HUES64 (cell line): ENCODE measurements at regions not wholly inside any gene's neighbourhood (a gene's known extent, or its start where the extent isn't known, plus 50 kb on each side); places are given as distances from the start of the nearest gene placed in this dataset.

Experiments used
- H3K27ac ChIP-seq: 2 replicates; pipeline ENCODE4 v1.7.0; 2013; ENCODE audit warnings: low read depth, low read length, inconsistent platforms
- H3K27me3 ChIP-seq: 2 replicates; pipeline ENCODE4 v1.6.1; 2013; ENCODE audit warnings: mild to moderate bottlenecking, low read length; ENCODE audit not compliant: insufficient read depth
- H3K36me3 ChIP-seq: 2 replicates; pipeline ENCODE4 v1.6.1; 2013; ENCODE audit warnings: mild to moderate bottlenecking, low read length; ENCODE audit not compliant: insufficient read depth
- H3K4me1 ChIP-seq: 2 replicates; pipeline ENCODE4 v1.6.1; 2013; ENCODE audit warnings: mild to moderate bottlenecking, low read length, moderate library complexity; ENCODE audit not compliant: insufficient read depth
- H3K4me3 ChIP-seq: 2 replicates; pipeline ENCODE4 v1.5.1; 2013; ENCODE audit warnings: mild to moderate bottlenecking, low read length, moderate library complexity
- H3K9ac ChIP-seq: 2 replicates; pipeline ENCODE4 v1.6.1; 2013; ENCODE audit warnings: mild to moderate bottlenecking, low read depth, low read length
- H3K9me3 ChIP-seq: 2 replicates; pipeline ENCODE4 v1.6.1; 2013; ENCODE audit warnings: low read depth, low read length; ENCODE audit not compliant: insufficient read depth
- WGBS: fragments of 150-250, 120-280 bp; methylation state at CpG from one replicate; pipeline ENCODE4 v1.1.7; 2013; ENCODE audit warnings: missing lambda C conversion rate; 5-methylcytosine and 5-hydroxymethylcytosine counted together

DNA sequence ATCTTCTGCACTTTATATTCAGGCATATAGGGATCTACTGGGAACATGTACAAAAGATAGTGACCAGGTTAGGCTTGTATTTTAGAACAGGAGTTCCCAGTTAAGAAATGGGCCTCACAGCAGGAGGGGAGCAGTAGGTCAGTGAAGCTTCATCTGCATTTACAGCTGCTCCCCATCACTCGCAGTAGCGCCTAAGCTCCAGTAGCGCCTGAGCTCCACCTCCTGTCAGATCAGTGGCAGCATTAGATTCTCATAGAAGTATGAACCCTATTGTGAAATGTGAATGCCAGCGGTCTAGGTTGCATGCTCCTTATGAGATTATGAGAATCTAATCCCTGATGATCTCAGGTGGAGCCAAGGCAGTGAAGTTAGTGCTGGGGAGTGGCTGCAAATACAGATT is 224.4 kb upstream of the CYRIA start:
- Histone ChIP-seq H3K4me1 (0 out of 2 replicates have a peak, but pooled peaks cover 4% of the 10 kb centered on the region), H3K9me3 (no peaks in the 10 kb centered on the region), H3K4me3 (no peak overlapping the region), H3K9ac (no peak overlapping the region), H3K27ac (no peak overlapping the region), H3K27me3 (no peaks in the 10 kb centered on the region), H3K36me3 (no peaks in the 10 kb centered on the region)
- 32% methylated on average over 4 of the region's 4 CpGs for WGBS

DNA sequence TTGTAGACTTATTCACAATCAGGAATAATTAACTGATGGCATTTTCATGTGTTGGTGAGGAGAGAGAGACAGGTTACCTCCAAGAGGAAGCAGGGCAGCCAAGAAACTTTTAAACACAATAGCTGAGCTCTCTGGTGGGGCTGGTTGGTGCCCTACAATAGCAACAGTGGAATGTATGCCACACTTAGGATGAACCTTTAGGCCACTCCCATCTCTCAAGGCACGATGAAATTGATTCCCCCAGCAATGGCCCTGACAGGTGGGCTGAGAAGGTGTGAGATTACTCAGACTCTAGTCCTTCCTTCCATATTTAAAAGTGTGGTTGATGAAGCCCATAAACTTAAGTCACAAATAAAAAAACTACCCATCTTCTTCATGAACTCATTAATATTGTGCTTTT is 219.4 kb upstream of the CYRIA start:
- no peaks in the 10 kb centered on the region for H3K27me3 ChIP-seq
- no peaks in the 10 kb centered on the region for H3K36me3 ChIP-seq
- no peak overlapping the region for H3K9ac ChIP-seq
- H3K4me1 ChIP-seq: 0 out of 2 replicates have a peak, but pooled peaks cover 10% of the 10 kb centered on the region
- H3K27ac ChIP-seq: no peak overlapping the region
- H3K4me3 ChIP-seq: no peak overlapping the region
- WGBS: 71% methylated on average over 1 of the region's 1 CpG
- H3K9me3 ChIP-seq: no peaks in the 10 kb centered on the region

DNA sequence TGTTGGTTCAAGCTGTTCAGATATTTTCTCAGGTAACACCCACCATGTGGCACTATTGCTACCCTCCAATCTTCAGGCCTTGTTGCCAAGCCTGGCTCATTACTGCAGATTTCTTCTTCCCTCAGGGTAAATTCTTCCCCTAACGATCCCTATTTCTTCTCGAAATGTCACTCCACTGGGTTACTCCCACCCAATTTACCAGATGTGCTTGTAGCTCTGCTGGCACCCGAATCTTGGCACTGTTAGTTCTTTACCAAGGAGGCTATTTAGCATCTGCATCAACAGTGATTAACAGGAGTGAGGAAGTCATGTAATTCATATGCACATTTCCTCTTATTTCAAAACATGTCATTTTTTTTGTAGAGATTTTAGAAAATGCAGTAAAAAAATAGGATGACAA is 217.1 kb upstream of the CYRIA start:
- no peaks in the 10 kb centered on the region for H3K36me3 ChIP-seq
- no peak overlapping the region for H3K27ac ChIP-seq
- H3K27me3 ChIP-seq: no peaks in the 10 kb centered on the region
- H3K9me3 ChIP-seq: no peaks in the 10 kb centered on the region
- H3K4me3 ChIP-seq: no peak overlapping the region
- H3K9ac ChIP-seq: no peak overlapping the region
- 72% methylated on average over 3 of the region's 3 CpGs for WGBS
- 0 out of 2 replicates have a peak, but pooled peaks cover 6% of the 10 kb centered on the region for H3K4me1 ChIP-seq

DNA sequence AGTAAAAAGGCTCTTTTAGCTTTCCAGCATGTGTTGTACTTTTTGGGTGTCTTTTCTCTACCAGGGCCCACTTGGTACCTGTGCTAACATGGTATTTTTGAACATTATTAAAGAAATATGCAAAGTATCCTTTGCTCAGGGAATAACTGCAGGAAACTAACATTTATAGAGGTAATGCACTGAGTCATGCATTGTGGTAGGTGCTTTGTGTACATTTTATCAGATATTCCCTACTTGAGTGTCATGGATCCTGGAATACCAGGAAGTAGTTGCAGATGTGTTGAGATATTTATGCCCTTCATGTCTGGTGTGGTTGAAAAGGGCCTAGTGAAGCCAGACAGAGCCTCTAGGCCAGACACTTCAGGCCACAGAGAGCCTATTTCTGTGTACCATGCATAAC is 215.5 kb upstream of the CYRIA start:
- Histone ChIP-seq H3K36me3 (no peaks in the 10 kb centered on the region), H3K4me1 (0 out of 2 replicates have a peak, but pooled peaks cover 6% of the 10 kb centered on the region), H3K27ac (no peak overlapping the region), H3K4me3 (no peak overlapping the region), H3K9me3 (no peaks in the 10 kb centered on the region), H3K27me3 (no peaks in the 10 kb centered on the region), H3K9ac (no peak overlapping the region)

DNA sequence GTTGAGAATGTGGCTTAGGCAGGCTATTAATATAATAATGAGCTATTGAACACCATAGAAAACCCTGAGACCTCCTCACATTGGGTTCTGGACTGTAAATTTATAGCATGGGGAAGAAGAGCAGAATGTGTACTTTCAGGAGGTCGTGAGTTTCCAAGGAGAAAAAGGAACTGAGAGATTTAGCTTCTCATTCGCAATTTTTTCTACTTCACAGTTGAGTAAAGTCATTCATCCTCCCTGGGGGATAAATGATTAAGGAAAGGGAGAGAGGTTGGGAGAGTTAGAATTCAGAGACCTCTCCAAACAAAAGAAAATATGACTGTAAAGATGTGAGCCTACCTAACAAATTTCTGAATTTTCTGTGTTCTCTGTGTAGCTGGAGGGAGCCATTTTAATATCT is 205.8 kb upstream of the CYRIA start:
- Histone ChIP-seq H3K27ac (no peak overlapping the region), H3K9ac (no peak overlapping the region), H3K9me3 (no peaks in the 10 kb centered on the region), H3K36me3 (no peaks in the 10 kb centered on the region), H3K4me1 (peaks cover 6% of the 10 kb centered on the region; the same call in 1 of the 2 replicates), H3K4me3 (no peak overlapping the region), H3K27me3 (no peaks in the 10 kb centered on the region)
- WGBS: 83% methylated on average over 1 of the region's 2 CpGs

DNA sequence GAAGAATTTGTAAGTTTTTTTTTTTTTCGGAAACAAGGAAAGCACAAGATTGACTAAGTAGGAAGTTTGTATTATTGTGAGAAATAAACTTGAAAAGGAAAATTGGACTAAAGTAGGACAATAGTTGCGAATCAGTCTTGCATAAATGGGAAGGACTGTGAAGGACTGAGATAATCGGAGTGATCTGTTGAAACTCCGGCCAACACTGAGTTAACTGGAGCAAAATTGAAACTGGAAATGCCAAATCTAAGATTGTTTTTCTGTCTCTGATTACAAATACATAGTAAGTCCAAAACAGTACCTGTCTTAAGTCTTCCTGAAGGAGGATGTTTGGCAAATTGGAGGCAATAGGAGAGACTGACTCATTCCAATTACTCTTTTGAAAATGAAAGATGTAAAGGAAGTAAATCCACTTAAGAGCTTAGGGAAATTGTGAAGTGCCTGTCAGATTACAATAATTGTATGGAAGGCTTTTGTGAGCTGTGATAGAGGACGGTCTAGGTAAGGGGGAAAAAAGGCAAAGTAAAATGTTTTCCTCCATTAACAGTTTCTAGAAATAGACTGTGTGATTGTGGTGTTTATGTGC is 204.9 kb upstream of the CYRIA start:
- Histone ChIP-seq H3K9me3 (no peaks in the 10 kb centered on the region), H3K4me1 (peaks cover 6% of the 10 kb centered on the region; the same call in 1 of the 2 replicates), H3K4me3 (no peak overlapping the region), H3K36me3 (no peaks in the 10 kb centered on the region), H3K27ac (no peak overlapping the region), H3K27me3 (no peaks in the 10 kb centered on the region), H3K9ac (no peak overlapping the region)
- WGBS: 91% methylated on average over 5 of the region's 5 CpGs

DNA sequence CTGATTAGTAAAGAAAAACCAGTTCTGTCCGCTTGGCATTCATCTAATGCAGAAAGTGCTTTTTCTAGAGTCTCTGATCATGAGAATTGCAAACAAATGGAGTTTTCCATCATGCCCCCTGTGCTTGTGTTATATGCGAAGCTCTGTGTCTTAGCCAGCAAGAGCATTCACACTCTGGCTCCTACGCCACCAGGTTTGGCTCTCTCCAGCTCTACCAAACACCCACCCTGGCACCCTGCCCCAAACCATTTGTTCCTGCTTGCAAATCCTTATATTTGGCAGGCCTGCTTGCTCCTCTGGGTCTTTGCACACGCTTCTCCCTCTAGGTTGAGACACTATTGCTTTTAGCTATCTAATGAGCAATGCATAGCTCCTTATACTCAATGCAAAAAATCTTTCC is 204.1 kb upstream of the CYRIA start:
- Histone ChIP-seq H3K4me3 (no peak overlapping the region), H3K27me3 (no peaks in the 10 kb centered on the region), H3K27ac (no peak overlapping the region), H3K9ac (no peak overlapping the region), H3K36me3 (no peaks in the 10 kb centered on the region), H3K4me1 (peaks cover 6% of the 10 kb centered on the region; the same call in 1 of the 2 replicates), H3K9me3 (no peaks in the 10 kb centered on the region)
- 92% methylated on average over 4 of the region's 4 CpGs for WGBS

DNA sequence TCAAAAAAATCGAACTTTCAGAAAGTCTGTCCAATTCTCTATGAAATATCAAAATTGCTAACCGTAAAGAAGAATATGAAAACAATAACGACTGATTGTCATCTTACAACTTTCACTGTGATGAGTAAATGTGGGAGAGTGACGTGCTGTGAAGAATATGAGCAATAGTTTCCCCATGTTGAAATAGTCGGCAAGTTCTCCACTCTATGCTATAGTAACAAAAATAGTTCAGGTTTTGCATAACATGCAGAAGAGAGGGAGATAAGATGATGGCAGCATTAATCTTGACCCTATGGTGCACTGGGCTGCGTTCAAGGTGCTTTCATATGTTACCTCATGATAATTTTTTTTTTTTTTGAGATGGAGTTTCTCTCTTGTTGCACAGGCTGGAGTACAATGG is 196.8 kb upstream of the CYRIA start:
- no peaks in the 10 kb centered on the region for H3K36me3 ChIP-seq
- no peak overlapping the region for H3K27ac ChIP-seq
- no peaks in the 10 kb centered on the region for H3K9me3 ChIP-seq
- no peaks in the 10 kb centered on the region for H3K27me3 ChIP-seq
- H3K4me3 ChIP-seq: no peak overlapping the region
- 90% methylated on average over 6 of the region's 6 CpGs for WGBS
- H3K9ac ChIP-seq: no peak overlapping the region
- no peaks in the 10 kb centered on the region; the same call in 1 of the 2 replicates for H3K4me1 ChIP-seq

DNA sequence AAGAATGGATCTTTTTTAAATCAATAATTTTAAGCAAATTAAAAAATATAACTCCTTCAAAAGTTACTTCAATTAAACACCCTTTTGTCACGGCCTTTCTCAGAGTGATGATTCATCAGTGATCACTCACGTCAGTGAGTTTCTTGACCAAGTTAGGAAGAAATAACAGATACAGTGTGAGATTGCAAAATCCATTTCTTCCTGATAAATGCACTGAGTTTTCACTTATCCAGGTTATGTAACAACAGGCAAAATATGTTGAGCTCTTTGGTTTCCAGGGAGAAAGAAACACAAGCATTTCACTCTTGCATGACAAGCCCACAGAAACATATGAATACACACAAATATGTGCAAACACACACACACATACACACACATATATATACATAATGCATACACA is 195.9 kb upstream of the CYRIA start:
- 95% methylated on average over 2 of the region's 2 CpGs for WGBS
- Histone ChIP-seq H3K4me3 (no peak overlapping the region), H3K27ac (no peak overlapping the region), H3K27me3 (no peaks in the 10 kb centered on the region), H3K4me1 (no peaks in the 10 kb centered on the region; the same call in 1 of the 2 replicates), H3K9ac (no peak overlapping the region), H3K9me3 (no peaks in the 10 kb centered on the region), H3K36me3 (no peaks in the 10 kb centered on the region)

DNA sequence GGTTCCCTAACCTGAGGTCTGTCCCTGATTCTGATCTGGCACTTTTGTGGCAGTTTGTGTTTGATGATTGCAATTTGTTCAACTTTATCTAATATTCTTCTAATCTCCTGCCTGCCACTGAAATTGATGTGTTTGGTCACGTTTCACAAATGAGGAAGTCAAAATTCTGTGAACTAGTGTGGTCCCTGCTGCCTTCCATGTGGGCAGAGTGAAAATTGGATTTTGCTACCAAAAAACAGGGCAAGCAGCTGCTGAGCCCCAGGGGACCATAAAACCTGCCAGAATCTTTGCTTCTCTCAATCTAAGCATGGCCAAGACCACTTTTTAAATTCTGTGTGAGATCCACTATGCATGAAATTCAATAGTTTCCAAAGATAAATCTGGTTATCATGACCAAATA is 195.5 kb upstream of the CYRIA start:
- Histone ChIP-seq H3K9ac (no peak overlapping the region), H3K27me3 (no peaks in the 10 kb centered on the region), H3K4me1 (no peaks in the 10 kb centered on the region; the same call in 1 of the 2 replicates), H3K4me3 (no peak overlapping the region), H3K36me3 (no peaks in the 10 kb centered on the region), H3K9me3 (no peaks in the 10 kb centered on the region), H3K27ac (no peak overlapping the region)
- WGBS: 75% methylated on average over 1 of the region's 1 CpG

DNA sequence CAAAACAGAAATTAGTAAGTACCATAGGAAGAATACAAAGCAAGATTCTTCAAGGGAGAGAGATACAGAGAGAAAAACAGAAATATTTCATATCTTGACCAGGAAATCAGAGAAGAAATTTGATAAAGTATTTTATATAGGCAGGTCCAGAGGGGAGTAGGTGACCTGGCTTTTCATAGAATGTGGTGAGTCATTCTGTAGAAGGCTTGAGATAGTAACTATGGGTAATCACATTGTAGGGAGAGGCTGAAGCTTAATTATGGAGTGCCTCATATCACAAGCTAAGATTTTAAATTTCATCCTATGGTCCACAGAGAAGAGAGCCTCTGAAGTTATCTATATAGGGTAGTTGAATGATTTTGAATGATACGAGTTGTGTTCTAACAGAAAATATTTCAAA is 195.0 kb upstream of the CYRIA start:
- WGBS: 89% methylated on average over 1 of the region's 1 CpG
- H3K4me3 ChIP-seq: no peak overlapping the region
- H3K27ac ChIP-seq: no peak overlapping the region
- no peaks in the 10 kb centered on the region for H3K36me3 ChIP-seq
- no peak overlapping the region for H3K9ac ChIP-seq
- no peaks in the 10 kb centered on the region; the same call in 1 of the 2 replicates for H3K4me1 ChIP-seq
- no peaks in the 10 kb centered on the region for H3K9me3 ChIP-seq
- H3K27me3 ChIP-seq: no peaks in the 10 kb centered on the region

DNA sequence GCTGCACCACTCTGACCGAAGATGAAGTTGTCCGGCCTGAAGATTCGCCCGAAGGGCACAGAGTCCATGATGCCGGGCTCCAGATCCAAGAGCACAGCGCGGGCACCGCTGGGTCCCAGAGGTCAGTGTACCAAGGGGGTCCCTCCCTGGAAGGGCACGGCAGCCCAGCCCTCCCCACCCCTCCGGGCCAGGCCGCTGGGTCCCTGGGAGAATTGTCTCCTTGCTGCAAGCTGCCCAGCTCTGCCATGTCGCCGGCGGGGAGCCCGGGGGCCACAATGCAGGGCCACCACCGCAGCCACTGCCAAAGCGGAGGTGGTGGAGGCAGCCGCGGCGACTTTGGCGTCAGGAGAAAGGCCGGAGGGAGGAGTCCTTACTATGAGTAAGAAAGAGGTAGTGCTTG is 189.5 kb upstream of the CYRIA start:
- H3K27me3 ChIP-seq: no peaks in the 10 kb centered on the region
- no peak overlapping the region for H3K9ac ChIP-seq
- 94% methylated on average over 22 of the region's 22 CpGs for WGBS
- no peak overlapping the region for H3K4me3 ChIP-seq
- no peak overlapping the region for H3K27ac ChIP-seq
- no peaks in the 10 kb centered on the region for H3K9me3 ChIP-seq
- H3K36me3 ChIP-seq: no peaks in the 10 kb centered on the region
- H3K4me1 ChIP-seq: no peaks in the 10 kb centered on the region
